ENCODE measurements at regions not wholly inside any gene's neighbourhood (a gene's known extent, or its start where the extent isn't known, plus 50 kb on each side); places are given as distances from the start of the nearest gene placed in this dataset.

- no peak for TF ChIP-seq ZBTB43 (CRISPR knock-in tag; IDR thresholded peaks at IDR 0.05)
- no peak for TF ChIP-seq NR1H2 (CRISPR knock-in tag; IDR thresholded peaks at IDR 0.05)
- no peak for TF ChIP-seq RELA (CRISPR knock-in tag; IDR thresholded peaks at IDR 0.05; ENCODE audit: borderline replicate concordance)
- TF ChIP-seq FOXP1 (CRISPR knock-in tag; IDR thresholded peaks at IDR 0.05; ENCODE audit: borderline replicate concordance), result no peak
- no peak for TF ChIP-seq ZNF671 (CRISPR knock-in tag; IDR thresholded peaks at IDR 0.05)
- no peak for TF ChIP-seq AFF4 (CRISPR knock-in tag; IDR thresholded peaks at IDR 0.05; ENCODE audit: borderline replicate concordance)
- TF ChIP-seq TCF7 (CRISPR knock-in tag; IDR thresholded peaks at IDR 0.05; ENCODE audit: low read depth), result no peak
- TF ChIP-seq ZNF396 (CRISPR knock-in tag; IDR thresholded peaks at IDR 0.05; ENCODE audit: borderline replicate concordance), result no peak
- TF ChIP-seq ATF3 (CRISPR knock-in tag; conservative IDR thresholded peaks at IDR 0.05), result no peak
- no peak for TF ChIP-seq ZNF532 (CRISPR knock-in tag; IDR thresholded peaks at IDR 0.05; ENCODE audit: borderline replicate concordance)
- TF ChIP-seq ZNF263 (CRISPR knock-in tag; IDR thresholded peaks at IDR 0.05; ENCODE audit: low read depth), result no peak
- TF ChIP-seq HMGA2 (CRISPR knock-in tag; IDR thresholded peaks at IDR 0.05), result no peak
- TF ChIP-seq IRF2 (CRISPR knock-in tag; IDR thresholded peaks at IDR 0.05; ENCODE audit: borderline replicate concordance, low read depth), result no peak
- H3K36me3 Mint-ChIP-seq, result peaks cover 3% of the 10 kb centered on the region; the same call in 1 of the 2 replicates
- H3K27me3 Mint-ChIP-seq (ENCODE audit: low read depth), result no peaks in the 10 kb centered on the region
- peaks cover 13% of the 10 kb centered on the region for H3K9me3 Mint-ChIP-seq
- CTCF ChIA-PET, result interaction anchor here (0.8 to 3.5 kb wide), 12 partner anchors 9 to 452 kb away, joined by 3 to 20 read pairs (median 4); partner anchors contain the start of gene BMP2
- ATAC-seq (peak; percentile 78), DNase-seq (ENCODE audit: low spot score) (no peak)
- H3K4me3 Mint-ChIP-seq, result no peak overlapping the region
- POLR2A ChIA-PET, result no interaction called here
- H3K27ac Mint-ChIP-seq, result peak overlapping the region; percentile 26
- peaks cover 16% of the 10 kb centered on the region for H3K4me1 Mint-ChIP-seq
Measured at GRCh38 chr20:6636209-6637159, 131.0 kb upstream of the BMP2 start.
